GM10847 (cell line): ENCODE measurements at regions not wholly inside any gene's neighbourhood (a gene's known extent, or its start where the extent isn't known, plus 50 kb on each side); places are given as distances from the start of the nearest gene placed in this dataset.

ENCODE experiments used
- POLR2A ChIP-seq: IDR thresholded peaks from 2 replicates; pipeline ENCODE4 v1.6.1; 2011; ENCODE audit not compliant: insufficient read length; ENCODE audit errors: extremely low read depth

GRCh38 chr3:72445827-72446217, 402.4 kb downstream of the SHQ1 start:
- no peak for TF ChIP-seq POLR2A

DNA sequence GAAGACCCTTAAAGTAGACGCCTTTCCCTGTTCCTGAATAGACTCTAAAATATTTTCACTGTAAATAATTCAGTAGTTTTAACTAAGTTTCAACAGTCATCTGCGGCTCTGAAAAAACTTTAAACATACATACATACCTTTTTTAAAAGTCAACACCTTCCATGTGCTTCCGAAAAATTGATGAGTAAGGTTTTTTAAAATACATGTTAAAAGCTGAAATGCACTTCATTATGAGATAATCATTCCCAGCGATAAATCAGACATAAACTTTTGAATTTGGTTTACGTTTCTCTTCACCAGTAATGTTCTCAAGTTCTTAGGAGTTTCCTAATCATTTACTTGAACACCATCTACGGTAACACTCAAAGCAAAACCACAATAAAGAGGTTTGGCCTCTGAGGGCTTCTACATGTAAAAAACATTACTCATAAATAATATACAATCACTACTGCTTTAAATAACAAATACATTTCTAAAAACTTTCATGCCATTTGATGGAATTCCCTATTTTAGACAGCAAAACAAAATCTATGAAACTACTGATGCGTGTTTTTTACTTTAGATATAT, 403.5 kb downstream of the SHQ1 start:
- no peak for TF ChIP-seq POLR2A

GRCh38 chr3:72442759-72443158, 405.5 kb downstream of the SHQ1 start:
- TF ChIP-seq POLR2A: no peak

- no peak for TF ChIP-seq POLR2A
Measured at GRCh38 chr3:72441284-72441994, 406.8 kb downstream of the SHQ1 start.

DNA sequence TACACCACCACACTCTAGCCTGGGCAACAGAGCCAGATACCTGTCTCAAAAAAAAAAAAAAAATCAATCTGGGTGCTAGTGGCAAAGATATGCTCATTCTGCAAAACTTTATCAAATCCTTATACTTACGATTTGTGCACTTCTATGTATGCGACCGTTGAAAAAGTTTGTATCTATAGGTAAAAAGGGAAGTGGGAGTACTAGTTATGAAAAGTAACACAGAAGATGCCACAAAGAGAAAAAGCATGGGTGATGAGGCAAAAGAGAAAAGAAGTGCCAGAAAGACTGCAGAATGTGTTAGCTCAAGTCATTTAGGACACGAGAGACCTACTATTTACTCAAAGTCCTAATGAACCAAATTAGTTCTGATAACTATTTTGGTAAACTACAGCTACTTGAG, 407.8 kb downstream of the SHQ1 start:
- no peak for TF ChIP-seq POLR2A

- TF ChIP-seq POLR2A: no peak
Measured at GRCh38 chr3:72439321-72440183, 408.7 kb downstream of the SHQ1 start.

DNA sequence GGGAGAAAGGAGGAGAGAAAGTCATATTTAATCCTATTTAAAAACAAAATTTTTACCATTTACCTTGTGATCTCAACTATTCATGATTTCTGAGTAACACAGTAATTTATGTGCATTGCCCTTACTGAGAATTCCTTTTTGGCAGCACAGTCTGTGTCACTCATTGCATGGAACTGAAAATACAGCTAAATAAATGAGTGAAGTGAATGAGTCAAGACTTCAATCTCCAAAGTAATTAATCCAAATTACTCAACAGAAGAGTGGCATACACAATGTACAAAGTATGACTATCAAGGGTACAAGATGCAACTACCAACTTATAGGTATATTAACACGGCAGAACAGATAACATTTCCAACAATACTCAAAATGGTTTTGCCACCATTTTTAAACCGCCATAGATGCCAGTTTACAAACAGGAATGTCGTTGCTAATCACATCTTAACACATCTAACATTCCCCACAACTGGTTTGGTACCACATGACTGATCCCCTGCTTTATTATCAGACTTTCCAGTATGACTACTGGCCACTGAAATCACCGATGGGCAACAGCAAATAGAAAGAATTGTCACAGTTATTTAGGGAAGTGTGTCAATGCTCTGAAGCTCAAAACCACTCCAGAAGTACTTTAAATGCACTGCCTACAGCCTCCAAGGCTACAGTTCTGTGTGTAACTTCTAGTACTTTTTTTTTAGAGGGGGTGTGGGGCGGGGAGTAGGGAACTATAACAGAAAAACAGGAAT, 410.4 kb downstream of the SHQ1 start:
- no peak for TF ChIP-seq POLR2A

- TF ChIP-seq POLR2A: no peak
Measured at GRCh38 chr3:72436863-72437592, 411.2 kb downstream of the SHQ1 start.

DNA sequence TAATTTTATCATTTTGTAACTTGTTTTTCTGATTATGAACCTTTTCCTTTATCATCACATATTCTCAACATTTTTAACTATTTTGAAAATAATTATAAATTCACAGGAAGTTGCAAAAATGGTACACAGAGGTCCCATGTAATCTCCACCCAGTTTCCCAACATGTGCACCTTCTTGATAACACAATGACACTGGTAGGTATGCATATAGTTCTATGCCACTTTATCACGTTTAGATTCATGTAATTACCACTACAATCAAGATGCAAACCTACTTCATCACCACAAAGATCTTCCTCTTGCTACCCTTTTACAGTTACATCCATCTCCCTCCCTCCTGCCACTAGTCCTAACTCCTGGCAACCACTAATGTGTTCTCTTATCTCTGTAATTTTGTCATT, 413.9 kb downstream of the SHQ1 start:
- no peak for TF ChIP-seq POLR2A

DNA sequence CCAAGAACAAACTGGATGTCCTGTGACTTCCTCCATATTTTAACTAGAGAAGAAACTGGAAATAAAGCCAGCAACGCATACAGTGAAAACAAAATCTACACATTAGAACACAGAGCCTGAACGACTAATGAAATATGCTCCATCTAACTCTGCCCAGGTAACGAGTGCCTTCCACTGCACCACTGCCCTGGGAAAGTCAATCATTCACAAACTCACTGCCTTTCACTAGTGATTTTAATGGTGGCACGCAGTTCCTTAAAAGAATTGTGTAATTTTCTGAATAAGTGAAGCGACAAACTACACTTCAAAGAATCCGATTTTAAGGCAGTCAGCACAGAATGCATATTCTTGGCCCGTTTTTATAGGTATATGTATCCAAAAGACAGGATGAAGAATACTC, 416.0 kb downstream of the SHQ1 start:
- TF ChIP-seq POLR2A: no peak

DNA sequence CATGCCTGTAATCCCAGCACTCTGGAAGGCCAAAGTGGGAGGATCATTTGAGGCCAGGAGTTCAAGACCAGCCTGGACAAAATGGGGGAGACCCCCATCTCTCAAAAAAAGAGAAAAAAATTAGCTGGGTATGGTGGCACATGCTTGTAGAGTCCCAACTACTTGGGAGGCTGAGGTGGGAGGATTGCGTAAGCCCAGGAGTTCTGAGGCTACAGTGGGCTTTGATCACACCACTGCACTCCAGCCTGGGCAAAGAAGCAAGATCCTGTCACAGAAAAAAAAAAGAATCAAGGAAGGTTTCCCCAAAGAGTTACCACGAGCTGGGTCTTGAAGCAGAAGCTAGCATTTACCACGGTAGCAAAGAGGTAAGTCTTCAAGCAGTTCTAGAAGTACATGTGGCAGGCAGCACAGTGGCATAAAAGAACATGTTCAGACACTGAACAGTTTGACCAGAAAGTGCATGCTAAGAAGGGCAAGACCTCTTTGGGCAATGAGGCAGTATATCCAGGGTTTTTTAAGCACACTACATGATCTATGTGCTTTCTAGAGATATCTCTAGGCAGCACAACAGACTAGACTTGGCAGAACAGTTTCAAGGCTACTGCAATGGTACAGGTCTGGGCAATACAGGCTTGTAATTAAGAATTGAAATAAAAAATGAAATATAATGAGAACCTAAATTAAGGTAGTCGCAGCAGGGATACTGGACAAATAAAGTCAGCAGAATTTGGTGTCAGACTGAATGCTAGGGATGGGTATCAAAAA, 418.5 kb downstream of the SHQ1 start:
- no peak for TF ChIP-seq POLR2A

GRCh38 chr3:72428803-72429202, 419.4 kb downstream of the SHQ1 start:
- no peak for TF ChIP-seq POLR2A

DNA sequence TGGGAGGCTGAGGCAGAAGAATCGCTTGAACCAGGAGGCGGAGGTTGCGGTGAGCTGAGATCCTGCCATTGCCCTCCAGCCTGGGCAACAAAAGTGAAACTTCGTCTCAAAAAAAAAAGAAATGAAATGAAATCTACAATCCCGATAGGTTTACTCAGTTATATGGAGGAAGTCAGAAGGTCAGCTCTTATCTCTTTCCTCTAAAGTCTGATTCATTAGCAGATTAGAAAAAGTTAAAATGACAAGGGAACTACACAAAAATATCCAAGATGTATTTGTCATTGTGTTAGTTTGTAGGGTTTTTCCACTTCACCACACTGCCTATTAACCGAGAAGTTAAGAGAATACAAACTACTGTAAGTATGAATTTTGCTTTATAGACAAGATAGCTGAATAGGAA, 420.6 kb downstream of the SHQ1 start:
- TF ChIP-seq POLR2A: no peak
